ENCODE measurements at regions not wholly inside any gene's neighbourhood (a gene's known extent, or its start where the extent isn't known, plus 50 kb on each side); places are given as distances from the start of the nearest gene placed in this dataset.

- no peak for TF ChIP-seq CTCF (IDR thresholded peaks at IDR 0.05; ENCODE audit: low read depth, low read length)
- in situ Hi-C loops (cut with HindIII; ENCODE audit: low sequenced_read_pairs), result no loop called here
- DNase-seq (ENCODE audit: low read depth, low spot score), result peak; percentile 34
- no peak overlapping the region for H3K4me3 ChIP-seq (ENCODE audit: low read depth, low read length)
Observed at GRCh38 chr5:122586351-122586750, 188.5 kb upstream of the SNX2 start.

- no peak for DNase-seq (ENCODE audit: low read depth, low spot score)
- no peak for TF ChIP-seq CTCF (IDR thresholded peaks at IDR 0.05; ENCODE audit: low read depth, low read length)
- no peak overlapping the region for H3K4me3 ChIP-seq (ENCODE audit: low read depth, low read length)
- in situ Hi-C loops (cut with HindIII; ENCODE audit: low sequenced_read_pairs), result no loop called here
Observed at GRCh38 chr5:122591828-122592227, 183.1 kb upstream of the SNX2 start.

- in situ Hi-C loops (cut with HindIII; ENCODE audit: low sequenced_read_pairs), result no loop called here
- no peak overlapping the region for H3K4me3 ChIP-seq (ENCODE audit: low read depth, low read length)
- no peak for TF ChIP-seq CTCF (IDR thresholded peaks at IDR 0.05; ENCODE audit: low read depth, low read length)
- no peak for DNase-seq (ENCODE audit: low read depth, low spot score)
Observed at GRCh38 chr5:122599000-122599399, 175.9 kb upstream of the SNX2 start.

- in situ Hi-C loops (cut with HindIII; ENCODE audit: low sequenced_read_pairs), result no loop called here
- no peak for DNase-seq (ENCODE audit: low read depth, low spot score)
- H3K4me3 ChIP-seq (ENCODE audit: low read depth, low read length), result no peak overlapping the region
- TF ChIP-seq CTCF (IDR thresholded peaks at IDR 0.05; ENCODE audit: low read depth, low read length), result no peak
Observed at GRCh38 chr5:122600924-122601323, 174.0 kb upstream of the SNX2 start.

- no peak overlapping the region for H3K4me3 ChIP-seq (ENCODE audit: low read depth, low read length)
- peak; percentile 11 for DNase-seq (ENCODE audit: low read depth, low spot score)
- in situ Hi-C loops (cut with HindIII; ENCODE audit: low sequenced_read_pairs), result no loop called here
- TF ChIP-seq CTCF (IDR thresholded peaks at IDR 0.05; ENCODE audit: low read depth, low read length), result no peak
Observed at GRCh38 chr5:122602700-122603099, 172.2 kb upstream of the SNX2 start.

- no peak for TF ChIP-seq CTCF (IDR thresholded peaks at IDR 0.05; ENCODE audit: low read depth, low read length)
- no peak for DNase-seq (ENCODE audit: low read depth, low spot score)
- no peak overlapping the region for H3K4me3 ChIP-seq (ENCODE audit: low read depth, low read length)
- in situ Hi-C loops (cut with HindIII; ENCODE audit: low sequenced_read_pairs), result no loop called here
Observed at GRCh38 chr5:122605236-122605635, 169.6 kb upstream of the SNX2 start.

- no peak overlapping the region for H3K4me3 ChIP-seq (ENCODE audit: low read depth, low read length)
- in situ Hi-C loops (cut with HindIII; ENCODE audit: low sequenced_read_pairs), result no loop called here
- TF ChIP-seq CTCF (IDR thresholded peaks at IDR 0.05; ENCODE audit: low read depth, low read length), result no peak
- DNase-seq (ENCODE audit: low read depth, low spot score), result no peak
Observed at GRCh38 chr5:122607818-122608217, 167.1 kb upstream of the SNX2 start.
